Astrocyte (in vitro differentiated cells and primary cell): ENCODE measurements at regions not wholly inside any gene's neighbourhood (a gene's known extent, or its start where the extent isn't known, plus 50 kb on each side); places are given as distances from the start of the nearest gene placed in this dataset.

Source experiments
- DNase-seq: peaks from one replicate; pipeline ENCODE4 v3.0.0-alpha.2; 2010; ENCODE audit warnings: low read depth
- FAIRE-seq: peaks from 2 replicates; lab custom pipeline; 2011; peaks lifted over from hg19 to GRCh38; lab: Jason Lieb, UNC
- H2AFZ ChIP-seq: 2 replicates; pipeline ENCODE4 v1.6.0; 2012; ENCODE audit warnings: low read depth, low read length, inconsistent platforms
- H3K27ac ChIP-seq: 2 replicates; pipeline ENCODE4 v1.5.1; 2011; ENCODE audit warnings: low read depth, low read length, inconsistent platforms
- H3K27me3 ChIP-seq: 2 replicates; pipeline ENCODE4 v1.6.0; 2011; ENCODE audit warnings: low read length, inconsistent platforms; ENCODE audit not compliant: insufficient read depth
- H3K36me3 ChIP-seq: 2 replicates; pipeline ENCODE4 v1.5.1; 2011; ENCODE audit warnings: low read length, inconsistent platforms; ENCODE audit not compliant: insufficient read depth
- H3K4me1 ChIP-seq: 2 replicates; pipeline ENCODE4 v1.5.1; 2011; ENCODE audit warnings: low read length, inconsistent platforms; ENCODE audit not compliant: insufficient read depth
- H3K4me2 ChIP-seq: 2 replicates; pipeline ENCODE4 v1.6.0; 2012; ENCODE audit warnings: low read length, inconsistent platforms
- H3K4me3 ChIP-seq: 2 replicates; pipeline ENCODE4 v1.5.1; 2011; ENCODE audit warnings: low read depth, mild to moderate bottlenecking, low read length, inconsistent platforms; ENCODE audit not compliant: insufficient read depth
- H3K79me2 ChIP-seq: 2 replicates; pipeline ENCODE4 v1.6.0; 2012; ENCODE audit warnings: mild to moderate bottlenecking, low read length, inconsistent platforms; ENCODE audit not compliant: insufficient read depth
- H3K9ac ChIP-seq: 2 replicates; pipeline ENCODE4 v1.6.0; 2012; ENCODE audit warnings: mild to moderate bottlenecking, low read length, inconsistent platforms
- H3K9me3 ChIP-seq: 2 replicates; pipeline ENCODE4 v1.5.1; 2012; ENCODE audit warnings: low read depth, mild to moderate bottlenecking, low read length, inconsistent platforms; ENCODE audit not compliant: insufficient read depth
- H4K20me1 ChIP-seq: 2 replicates; pipeline ENCODE4 v1.6.0; 2012; ENCODE audit warnings: low read length, inconsistent platforms; ENCODE audit not compliant: insufficient read depth
- H3K27ac Mint-ChIP-seq: one replicate; pipeline ENCODE4 v1.8.0; 2021; ENCODE audit warnings: mild to moderate bottlenecking, mixed read lengths; ENCODE audit not compliant: unreplicated experiment
- H3K27me3 Mint-ChIP-seq: one replicate; pipeline ENCODE4 v1.8.0; 2021; ENCODE audit warnings: low read depth, mixed read lengths; ENCODE audit not compliant: unreplicated experiment
- H3K36me3 Mint-ChIP-seq: one replicate; pipeline ENCODE4 v1.8.0; 2021; ENCODE audit warnings: low read depth, mixed read lengths; ENCODE audit not compliant: unreplicated experiment
- H3K4me1 Mint-ChIP-seq: one replicate; pipeline ENCODE4 v1.8.0; 2021; ENCODE audit warnings: low read depth, mixed read lengths; ENCODE audit not compliant: unreplicated experiment
- H3K4me3 Mint-ChIP-seq: one replicate; pipeline ENCODE4 v1.8.0; 2021; ENCODE audit warnings: mild to moderate bottlenecking, moderate library complexity, mixed read lengths; ENCODE audit not compliant: unreplicated experiment
- H3K9me3 Mint-ChIP-seq: one replicate; pipeline ENCODE4 v1.8.0; 2021; ENCODE audit warnings: mild to moderate bottlenecking, mixed read lengths; ENCODE audit not compliant: unreplicated experiment
- EZH2 ChIP-seq: IDR thresholded peaks from 2 replicates; pipeline ENCODE4 v1.6.1; 2012; ENCODE audit warnings: mild to moderate bottlenecking, low read length, inconsistent platforms; ENCODE audit not compliant: insufficient read depth
- TF ChIP-seq, protein P1 (sequence below): IDR thresholded peaks from 2 replicates; pipeline ENCODE4 v1.5.1; 2011; ENCODE audit warnings: low read depth, mild to moderate bottlenecking, inconsistent platforms, low read length, moderate library complexity; ENCODE audit not compliant: insufficient read depth

DNA sequence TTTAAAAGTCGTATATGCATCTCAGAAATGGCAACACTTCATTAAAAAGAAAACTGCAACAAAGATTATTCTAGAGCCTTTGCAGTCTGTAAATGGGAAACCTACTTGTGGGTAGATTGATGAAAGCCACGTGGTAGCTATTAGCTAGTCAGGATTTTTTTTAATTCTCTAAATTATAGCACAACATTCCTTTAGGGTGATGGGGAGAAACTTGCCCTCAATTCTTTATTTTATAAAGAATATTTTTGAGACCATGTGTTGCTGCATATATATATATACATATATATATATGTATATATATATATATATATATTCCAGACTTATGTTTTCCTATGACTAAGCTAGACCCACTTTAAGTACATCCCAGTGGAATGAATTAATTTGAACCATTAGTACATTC lies 118.0 kb downstream of the PPP1R3A start:
- no peak for TF ChIP-seq EZH2
- TF ChIP-seq, protein P1, sequence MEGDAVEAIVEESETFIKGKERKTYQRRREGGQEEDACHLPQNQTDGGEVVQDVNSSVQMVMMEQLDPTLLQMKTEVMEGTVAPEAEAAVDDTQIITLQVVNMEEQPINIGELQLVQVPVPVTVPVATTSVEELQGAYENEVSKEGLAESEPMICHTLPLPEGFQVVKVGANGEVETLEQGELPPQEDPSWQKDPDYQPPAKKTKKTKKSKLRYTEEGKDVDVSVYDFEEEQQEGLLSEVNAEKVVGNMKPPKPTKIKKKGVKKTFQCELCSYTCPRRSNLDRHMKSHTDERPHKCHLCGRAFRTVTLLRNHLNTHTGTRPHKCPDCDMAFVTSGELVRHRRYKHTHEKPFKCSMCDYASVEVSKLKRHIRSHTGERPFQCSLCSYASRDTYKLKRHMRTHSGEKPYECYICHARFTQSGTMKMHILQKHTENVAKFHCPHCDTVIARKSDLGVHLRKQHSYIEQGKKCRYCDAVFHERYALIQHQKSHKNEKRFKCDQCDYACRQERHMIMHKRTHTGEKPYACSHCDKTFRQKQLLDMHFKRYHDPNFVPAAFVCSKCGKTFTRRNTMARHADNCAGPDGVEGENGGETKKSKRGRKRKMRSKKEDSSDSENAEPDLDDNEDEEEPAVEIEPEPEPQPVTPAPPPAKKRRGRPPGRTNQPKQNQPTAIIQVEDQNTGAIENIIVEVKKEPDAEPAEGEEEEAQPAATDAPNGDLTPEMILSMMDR: no peak
- H3K4me1 Mint-ChIP-seq: peaks cover 16% of the 10 kb centered on the region
- Histone ChIP-seq H3K9ac (no peak overlapping the region), H3K27ac (no peak overlapping the region), H3K79me2 (no peaks in the 10 kb centered on the region), H3K36me3 (no peaks in the 10 kb centered on the region), H2AFZ (no peak overlapping the region), H3K4me3 (no peak overlapping the region), H3K4me1 (peaks cover 20% of the 10 kb centered on the region), H3K4me2 (no peak overlapping the region), H3K27me3 (no peaks in the 10 kb centered on the region), H4K20me1 (no peaks in the 10 kb centered on the region), H3K9me3 (no peaks in the 10 kb centered on the region)
- no peak overlapping the region for H3K27ac Mint-ChIP-seq
- FAIRE-seq (no peak), DNase-seq (no peak)
- peaks cover 1% of the 10 kb centered on the region for H3K36me3 Mint-ChIP-seq
- H3K4me3 Mint-ChIP-seq: no peak overlapping the region
- H3K27me3 Mint-ChIP-seq: no peaks in the 10 kb centered on the region
- H3K9me3 Mint-ChIP-seq: no peaks in the 10 kb centered on the region

DNA sequence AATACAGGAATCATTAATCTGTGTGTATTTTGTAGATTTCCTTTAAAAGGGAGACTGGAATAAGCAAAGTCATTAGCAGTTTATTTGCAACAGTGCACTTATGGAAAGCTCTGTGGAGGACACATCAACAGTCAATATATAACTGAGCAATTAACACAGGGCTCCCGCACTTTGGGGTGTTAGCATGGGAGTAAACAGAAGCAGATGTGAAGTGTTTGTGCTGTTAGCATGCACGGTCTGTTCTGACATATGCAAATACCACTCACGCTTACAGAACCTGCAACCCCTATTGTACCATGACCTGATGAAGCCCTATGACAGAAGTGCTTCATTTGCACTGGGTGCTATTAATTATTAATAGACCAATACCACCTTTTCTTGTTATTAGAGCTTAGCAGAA lies 118.9 kb downstream of the PPP1R3A start:
- no peaks in the 10 kb centered on the region for H3K9me3 Mint-ChIP-seq
- Histone ChIP-seq H3K9ac (no peak overlapping the region), H3K4me3 (no peak overlapping the region), H4K20me1 (no peaks in the 10 kb centered on the region), H3K9me3 (no peaks in the 10 kb centered on the region), H3K4me1 (peaks cover 21% of the 10 kb centered on the region), H3K36me3 (no peaks in the 10 kb centered on the region), H3K4me2 (no peak overlapping the region), H2AFZ (no peak overlapping the region), H3K27me3 (no peaks in the 10 kb centered on the region), H3K27ac (no peak overlapping the region), H3K79me2 (no peaks in the 10 kb centered on the region)
- no peak for DNase-seq
- TF ChIP-seq, protein P1: no peak
- no peak for TF ChIP-seq EZH2
- peaks cover 17% of the 10 kb centered on the region for H3K4me1 Mint-ChIP-seq
- H3K36me3 Mint-ChIP-seq: peaks cover 1% of the 10 kb centered on the region
- FAIRE-seq: no peak
- H3K27ac Mint-ChIP-seq: no peak overlapping the region
- no peaks in the 10 kb centered on the region for H3K27me3 Mint-ChIP-seq
- no peak overlapping the region for H3K4me3 Mint-ChIP-seq

DNA sequence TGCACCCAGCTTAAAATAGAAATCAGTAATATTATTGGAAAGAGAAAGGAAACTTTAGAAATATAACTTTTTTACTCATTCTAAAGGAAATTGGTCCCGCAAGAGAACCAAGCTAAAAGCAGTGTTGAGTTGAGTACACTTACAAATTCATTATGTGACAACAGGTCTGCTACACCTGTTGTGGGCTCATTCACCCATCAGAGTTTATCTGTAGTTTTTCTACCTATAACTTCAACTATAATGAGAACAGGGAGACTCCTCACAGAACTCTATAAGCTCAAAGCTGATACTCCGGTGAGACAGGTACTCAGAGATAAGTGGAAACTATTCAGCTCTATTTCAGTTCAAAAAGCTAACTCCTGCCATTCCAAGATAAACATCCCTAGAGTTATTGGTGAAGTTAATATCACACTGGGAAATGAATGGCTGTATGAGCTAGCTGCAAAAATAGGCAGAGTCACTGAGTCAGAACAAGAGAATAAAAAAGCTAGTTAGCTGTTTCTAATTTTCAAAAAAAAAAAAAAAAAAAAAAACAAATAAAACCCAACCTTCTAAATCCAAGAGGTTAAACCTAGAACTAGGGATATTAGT lies 121.3 kb downstream of the PPP1R3A start:
- H3K9ac ChIP-seq: peak overlapping the region; percentile 48
- no peaks in the 10 kb centered on the region for H3K9me3 ChIP-seq
- H3K4me3 ChIP-seq: no peak overlapping the region
- H3K27ac ChIP-seq: peak overlapping the region; percentile 85
- Mint-ChIP-seq H3K27me3 (no peaks in the 10 kb centered on the region), H3K9me3 (no peaks in the 10 kb centered on the region), H3K36me3 (peaks cover 1% of the 10 kb centered on the region), H3K27ac (peak overlapping the region; percentile 88), H3K4me3 (no peak overlapping the region), H3K4me1 (peaks cover 24% of the 10 kb centered on the region)
- H4K20me1 ChIP-seq: no peaks in the 10 kb centered on the region
- no peaks in the 10 kb centered on the region for H3K79me2 ChIP-seq
- H3K4me1 ChIP-seq: peaks cover 21% of the 10 kb centered on the region
- no peaks in the 10 kb centered on the region for H3K27me3 ChIP-seq
- H3K36me3 ChIP-seq: no peaks in the 10 kb centered on the region
- FAIRE-seq (no peak), DNase-seq (peak; percentile 7)
- TF ChIP-seq, protein P1: no peak
- no peak for TF ChIP-seq EZH2
- H2AFZ ChIP-seq: no peak overlapping the region
- peak overlapping the region; percentile 66 for H3K4me2 ChIP-seq
